Cardiac fibroblast (primary cell): ENCODE measurements at regions not wholly inside any gene's neighbourhood (a gene's known extent, or its start where the extent isn't known, plus 50 kb on each side); places are given as distances from the start of the nearest gene placed in this dataset.

Experiments
- DNase-seq, 2 donors: peaks; one replicate each; pipeline versions ENCODE4 v3.0.0 to v3.0.0-alpha.2; 2010; ENCODE audit warnings: low read depth in 2 of 2
- H3K4me3 ChIP-seq, 2 donors: replicated peaks in 1 of 2; 1 replicate in 1 of 2; 2 replicates in 1 of 2; pipeline ENCODE4 v1.5.1; 2011; ENCODE audit warnings: low read depth in 2 of 2, low read length in 2 of 2, mild to moderate bottlenecking in 2 of 2, moderate library complexity in 1 of 2
- CTCF ChIP-seq: IDR thresholded peaks from one replicate; pipeline ENCODE4 v1.5.1; 2011; ENCODE audit warnings: low read depth, mild to moderate bottlenecking, low read length, inconsistent platforms

- no peak for TF ChIP-seq CTCF
- no peak for DNase-seq
- H3K4me3 ChIP-seq: no peak overlapping the region
These were observed 334.5 kb upstream of the BCHE start for GRCh38 chr3:166171695-166172094.

- no peak for DNase-seq
- no peak for TF ChIP-seq CTCF
These were observed 332.5 kb upstream of the BCHE start for GRCh38 chr3:166169681-166170080.

DNA sequence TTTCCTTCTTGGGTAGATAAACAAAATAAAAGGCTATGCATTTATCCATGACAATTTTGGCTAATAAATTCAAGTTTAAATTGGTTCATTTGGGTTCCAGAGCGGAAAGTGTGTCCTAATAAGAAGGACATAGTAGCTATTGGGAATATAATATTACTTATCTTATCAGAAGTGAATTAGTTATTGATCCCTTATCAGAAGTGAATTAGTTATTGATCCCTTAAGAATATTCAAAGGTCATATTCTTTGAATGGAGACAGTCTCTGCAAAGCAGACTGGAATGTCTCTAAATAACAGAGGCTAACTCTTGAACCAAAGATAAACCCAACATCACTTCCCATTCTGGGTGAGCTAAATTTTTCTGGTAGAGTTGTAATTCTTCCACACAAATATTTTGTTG is 290.7 kb upstream of the BCHE start:
- DNase-seq: no peak
- no peak overlapping the region for H3K4me3 ChIP-seq
- TF ChIP-seq CTCF: no peak

More at GRCh38 chr3:166169681-166170080, 332.5 kb upstream of the BCHE start:
- no peak overlapping the region for H3K4me3 ChIP-seq

- no peak for DNase-seq
- TF ChIP-seq CTCF: no peak
These were observed 288.0 kb upstream of the BCHE start for GRCh38 chr3:166125179-166125578.

DNA sequence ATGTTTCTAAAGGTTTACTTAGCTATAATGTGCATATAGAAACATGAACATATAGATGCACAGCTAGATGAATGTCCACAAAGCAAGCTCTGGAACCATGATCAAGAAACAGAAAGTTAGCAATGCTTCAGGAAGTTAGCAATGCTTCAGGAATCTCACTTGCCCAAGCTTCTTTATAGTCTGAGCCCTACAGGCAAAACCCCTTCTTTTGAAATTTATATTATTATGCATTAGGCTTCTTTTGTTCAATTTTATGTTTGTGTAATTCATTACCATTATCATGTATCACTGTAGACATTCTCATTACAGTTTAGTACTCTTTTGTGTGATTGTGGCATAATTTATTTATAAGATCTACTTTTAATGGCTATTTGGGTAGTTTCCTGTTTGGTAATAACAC is 286.4 kb upstream of the BCHE start:
- no peak for TF ChIP-seq CTCF
- H3K4me3 ChIP-seq: no peak overlapping the region
- DNase-seq: no peak

More at GRCh38 chr3:166125179-166125578, 288.0 kb upstream of the BCHE start:
- no peak overlapping the region for H3K4me3 ChIP-seq

DNA sequence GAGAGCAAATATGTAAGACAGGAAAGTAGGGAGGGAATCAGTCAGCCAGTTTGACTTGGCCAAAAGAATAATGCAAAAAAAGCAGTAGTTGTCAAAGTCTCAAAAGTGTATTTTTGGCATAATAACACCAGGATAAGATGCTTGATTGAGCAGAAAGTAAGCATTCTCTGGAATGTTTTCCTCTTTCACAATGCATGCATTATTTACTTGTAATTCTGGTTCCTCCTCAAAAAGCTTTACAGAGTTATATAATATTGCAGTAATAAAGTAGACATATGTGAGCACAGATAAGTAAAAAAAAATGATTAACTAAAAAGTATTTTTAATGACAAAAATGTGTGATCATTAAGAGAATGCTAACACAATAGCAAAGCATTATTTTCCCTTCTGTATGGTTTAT is 285.9 kb upstream of the BCHE start:
- H3K4me3 ChIP-seq: no peak overlapping the region
- no peak for TF ChIP-seq CTCF
- no peak for DNase-seq

GRCh38 chr3:166118049-166118448 is 280.8 kb upstream of the BCHE start:
- no peak for TF ChIP-seq CTCF
- no peak for DNase-seq
- no peak overlapping the region for H3K4me3 ChIP-seq
